NB4 (cell line): ENCODE measurements at regions not wholly inside any gene's neighbourhood (a gene's known extent, or its start where the extent isn't known, plus 50 kb on each side); places are given as distances from the start of the nearest gene placed in this dataset.
A peak's percentile ranks its signal among the peaks of the same experiment; 100 is the strongest.

Experiments used
- CTCF ChIP-seq: IDR thresholded peaks from one replicate; pipeline ENCODE4 v1.5.1; 2012; ENCODE audit warnings: low read depth, low read length
- MYC ChIP-seq: IDR thresholded peaks from 2 replicates; pipeline ENCODE4 v1.6.1; 2011; ENCODE audit warnings: low read depth, low read length
- POLR2A ChIP-seq: IDR thresholded peaks from 2 replicates; pipeline ENCODE4 v1.6.1; 2011; ENCODE audit warnings: mild to moderate bottlenecking; ENCODE audit not compliant: insufficient read length; ENCODE audit errors: extremely low read depth
- TF ChIP-seq, protein P1 (sequence below): IDR thresholded peaks from 2 replicates; pipeline ENCODE4 v1.6.1; 2011; ENCODE audit warnings: low read depth, low read length

GRCh38 chrX:101803451-101803850 lies 128.4 kb downstream of the ZMAT1 start:
- no peak for TF ChIP-seq POLR2A
- peak; percentile 15 for TF ChIP-seq CTCF
- TF ChIP-seq, protein P1, sequence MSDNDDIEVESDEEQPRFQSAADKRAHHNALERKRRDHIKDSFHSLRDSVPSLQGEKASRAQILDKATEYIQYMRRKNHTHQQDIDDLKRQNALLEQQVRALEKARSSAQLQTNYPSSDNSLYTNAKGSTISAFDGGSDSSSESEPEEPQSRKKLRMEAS, result no peak
- no peak for TF ChIP-seq MYC
